COR-L47 (cell line): ENCODE measurements at regions not wholly inside any gene's neighbourhood (a gene's known extent, or its start where the extent isn't known, plus 50 kb on each side); places are given as distances from the start of the nearest gene placed in this dataset.

Experiments used
- DNase-seq: peaks from one replicate; lab custom pipeline; 2025; lab: John Stamatoyannopoulos, UW

GRCh38 chr9:2311920-2312319 lies 296.8 kb downstream of the SMARCA2 start:
- no peak for DNase-seq

- no peak for DNase-seq
These were observed 298.4 kb downstream of the SMARCA2 start for GRCh38 chr9:2313512-2313911.

- no peak for DNase-seq
These were observed 302.4 kb downstream of the SMARCA2 start for GRCh38 chr9:2317591-2317990.

- DNase-seq, result no peak
These were observed 302.2 kb upstream of the VLDLR start for GRCh38 chr9:2319421-2319820.

GRCh38 chr9:2320114-2320513 lies 301.5 kb upstream of the VLDLR start:
- no peak for DNase-seq

GRCh38 chr9:2320632-2321031 lies 301.0 kb upstream of the VLDLR start:
- DNase-seq, result no peak

GRCh38 chr9:2321523-2322148 lies 300.0 kb upstream of the VLDLR start:
- DNase-seq, result no peak

GRCh38 chr9:2324742-2325141 lies 296.8 kb upstream of the VLDLR start:
- DNase-seq, result no peak

GRCh38 chr9:2332663-2333062 lies 288.9 kb upstream of the VLDLR start:
- no peak for DNase-seq

- DNase-seq, result no peak
These were observed 286.3 kb upstream of the VLDLR start for GRCh38 chr9:2335260-2335659.

- no peak for DNase-seq
These were observed 285.5 kb upstream of the VLDLR start for GRCh38 chr9:2336055-2336454.

GRCh38 chr9:2337131-2337530 lies 284.5 kb upstream of the VLDLR start:
- DNase-seq, result no peak

- no peak for DNase-seq
These were observed 284.0 kb upstream of the VLDLR start for GRCh38 chr9:2337627-2338026.

- DNase-seq, result no peak
These were observed 282.7 kb upstream of the VLDLR start for GRCh38 chr9:2338777-2339365.

GRCh38 chr9:2339416-2339815 lies 282.2 kb upstream of the VLDLR start:
- no peak for DNase-seq

- no peak for DNase-seq
These were observed 281.4 kb upstream of the VLDLR start for GRCh38 chr9:2340046-2340760.

GRCh38 chr9:2341126-2341525 lies 280.5 kb upstream of the VLDLR start:
- no peak for DNase-seq

- DNase-seq, result no peak
These were observed 279.6 kb upstream of the VLDLR start for GRCh38 chr9:2341956-2342355.

GRCh38 chr9:2343756-2344155 lies 277.8 kb upstream of the VLDLR start:
- no peak for DNase-seq

- DNase-seq, result no peak
These were observed 277.2 kb upstream of the VLDLR start for GRCh38 chr9:2344436-2344835.

- no peak for DNase-seq
These were observed 276.6 kb upstream of the VLDLR start for GRCh38 chr9:2345013-2345412.

- no peak for DNase-seq
These were observed 275.2 kb upstream of the VLDLR start for GRCh38 chr9:2346277-2346913.

GRCh38 chr9:2351324-2351723 lies 270.3 kb upstream of the VLDLR start:
- DNase-seq, result no peak
